Endothelial cell of umbilical vein (primary cell): ENCODE measurements at regions not wholly inside any gene's neighbourhood (a gene's known extent, or its start where the extent isn't known, plus 50 kb on each side); places are given as distances from the start of the nearest gene placed in this dataset.

ENCODE experiments used
- POLR2A ChIP-seq: IDR thresholded peaks from 2 replicates; pipeline ENCODE4 v1.6.1; 2012; ENCODE audit warnings: low read depth, mild to moderate bottlenecking, control low read depth, low read length
- TF ChIP-seq, protein P1 (sequence below), 2 donors: IDR thresholded peaks; 1 replicate in 1 of 2; 2 replicates in 1 of 2; pipeline ENCODE4 v1.5.1; 2011; ENCODE audit warnings: low read length in 2 of 2, mild to moderate bottlenecking in 2 of 2, moderate library complexity in 2 of 2, control low read depth in 1 of 2, inconsistent platforms in 1 of 2, low read depth in 1 of 2; ENCODE audit not compliant: insufficient read depth in 1 of 2; ENCODE audit errors: extremely low read depth in 1 of 2

GRCh38 chr6:145032562-145033145 is 702.7 kb downstream of the EPM2A start:
- TF ChIP-seq, protein P1, sequence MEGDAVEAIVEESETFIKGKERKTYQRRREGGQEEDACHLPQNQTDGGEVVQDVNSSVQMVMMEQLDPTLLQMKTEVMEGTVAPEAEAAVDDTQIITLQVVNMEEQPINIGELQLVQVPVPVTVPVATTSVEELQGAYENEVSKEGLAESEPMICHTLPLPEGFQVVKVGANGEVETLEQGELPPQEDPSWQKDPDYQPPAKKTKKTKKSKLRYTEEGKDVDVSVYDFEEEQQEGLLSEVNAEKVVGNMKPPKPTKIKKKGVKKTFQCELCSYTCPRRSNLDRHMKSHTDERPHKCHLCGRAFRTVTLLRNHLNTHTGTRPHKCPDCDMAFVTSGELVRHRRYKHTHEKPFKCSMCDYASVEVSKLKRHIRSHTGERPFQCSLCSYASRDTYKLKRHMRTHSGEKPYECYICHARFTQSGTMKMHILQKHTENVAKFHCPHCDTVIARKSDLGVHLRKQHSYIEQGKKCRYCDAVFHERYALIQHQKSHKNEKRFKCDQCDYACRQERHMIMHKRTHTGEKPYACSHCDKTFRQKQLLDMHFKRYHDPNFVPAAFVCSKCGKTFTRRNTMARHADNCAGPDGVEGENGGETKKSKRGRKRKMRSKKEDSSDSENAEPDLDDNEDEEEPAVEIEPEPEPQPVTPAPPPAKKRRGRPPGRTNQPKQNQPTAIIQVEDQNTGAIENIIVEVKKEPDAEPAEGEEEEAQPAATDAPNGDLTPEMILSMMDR (IDR thresholded peaks at IDR 0.05; ENCODE audit: extremely low read depth in 1 of 2, insufficient read depth in 1 of 2, low read depth in 1 of 2, low read length in 2 of 2): no peak
- no peak for TF ChIP-seq POLR2A
